Natural killer cell (primary cell): ENCODE measurements at regions not wholly inside any gene's neighbourhood (a gene's known extent, or its start where the extent isn't known, plus 50 kb on each side); places are given as distances from the start of the nearest gene placed in this dataset.

Experiments
- ATAC-seq, 3 donors: fragments of 150-1000 bp in 2 of 3; fragments of 200-7000 bp in 1 of 3; cut with Tn5 transposase; 1 replicate in 1 of 3; 2 replicates in 2 of 3; pipeline ENCODE4 v1.10.0; 2021; ENCODE audit warnings: mild to moderate bottlenecking in 2 of 3, moderate library complexity in 2 of 3
- DNase-seq, 2 donors: peaks; one replicate each; pipeline versions ENCODE4 v3.0.0 to v3.0.0-alpha.2; 2013 to 2021; ENCODE audit warnings: mixed read lengths in 1 of 2
- H3K27ac ChIP-seq: one replicate; pipeline ENCODE4 v1.5.1; 2013; ENCODE audit warnings: mild to moderate bottlenecking, low read length
- H3K27me3 ChIP-seq: one replicate; pipeline ENCODE4 v1.6.1; 2013; ENCODE audit warnings: low read length; ENCODE audit not compliant: control insufficient read depth, insufficient read depth
- H3K36me3 ChIP-seq: one replicate; pipeline ENCODE4 v1.6.1; 2013; ENCODE audit warnings: low read length; ENCODE audit not compliant: control insufficient read depth, insufficient read depth
- H3K4me1 ChIP-seq: one replicate; pipeline ENCODE4 v1.6.1; 2013; ENCODE audit warnings: low read length; ENCODE audit not compliant: control insufficient read depth, insufficient read depth
- H3K4me3 ChIP-seq: one replicate; pipeline ENCODE4 v1.5.1; 2013; ENCODE audit warnings: low read length
- H3K9me3 ChIP-seq: one replicate; pipeline ENCODE4 v1.6.1; 2013; ENCODE audit warnings: low read length; ENCODE audit not compliant: control insufficient read depth, insufficient read depth
- H3K27ac Mint-ChIP-seq, 2 donors: one replicate each; pipeline ENCODE4 v1.8.0; 2022; ENCODE audit warnings: mild to moderate bottlenecking in 2 of 2, mixed read lengths in 2 of 2, moderate library complexity in 1 of 2
- H3K27me3 Mint-ChIP-seq, 2 donors: one replicate each; pipeline ENCODE4 v1.8.0; 2022; ENCODE audit warnings: low read depth in 2 of 2, mixed read lengths in 2 of 2
- H3K36me3 Mint-ChIP-seq: one replicate; pipeline ENCODE4 v1.8.0; 2022; ENCODE audit warnings: mixed read lengths
- H3K4me1 Mint-ChIP-seq, 2 donors: one replicate each; pipeline ENCODE4 v1.8.0; 2022; ENCODE audit warnings: mixed read lengths in 2 of 2
- H3K4me3 Mint-ChIP-seq: one replicate; pipeline ENCODE4 v1.8.0; 2022; ENCODE audit warnings: mild to moderate bottlenecking, moderate library complexity, mixed read lengths
- H3K9me3 Mint-ChIP-seq, 2 donors: one replicate each; pipeline ENCODE4 v1.8.0; 2022; ENCODE audit warnings: mixed read lengths in 2 of 2
- WGBS: methylation state at CpG from one replicate; pipeline ENCODE4 v1.1.7; 2013; ENCODE audit warnings: missing lambda C conversion rate; ENCODE audit not compliant: insufficient coverage; 5-methylcytosine and 5-hydroxymethylcytosine counted together
- intact Hi-C: fragments of 100-400 bp; cut with micrococcal nuclease; formaldehyde crosslinking; loops from one replicate; pipeline ENCODE4 v1.14.2; 2022
- TF ChIP-seq, protein P1 (sequence below): fragments of 200-600 bp; IDR thresholded peaks from one replicate; pipeline ENCODE4 v1.8.0; 2022; ENCODE audit warnings: antibody characterized with exemption

- Mint-ChIP-seq H3K27ac (no peak overlapping the region), H3K27me3 (peaks cover 26 to 29% of the 10 kb centered on the region in 2 donors), H3K4me1 (no peaks in the 10 kb centered on the region), H3K36me3 (no peaks in the 10 kb centered on the region), H3K9me3 (no peaks in the 10 kb centered on the region), H3K4me3 (no peak overlapping the region)
- Histone ChIP-seq H3K9me3 (no peaks in the 10 kb centered on the region), H3K36me3 (no peaks in the 10 kb centered on the region), H3K27me3 (no peaks in the 10 kb centered on the region), H3K4me3 (no peak overlapping the region), H3K4me1 (no peaks in the 10 kb centered on the region), H3K27ac (no peak overlapping the region)
- TF ChIP-seq, protein P1, sequence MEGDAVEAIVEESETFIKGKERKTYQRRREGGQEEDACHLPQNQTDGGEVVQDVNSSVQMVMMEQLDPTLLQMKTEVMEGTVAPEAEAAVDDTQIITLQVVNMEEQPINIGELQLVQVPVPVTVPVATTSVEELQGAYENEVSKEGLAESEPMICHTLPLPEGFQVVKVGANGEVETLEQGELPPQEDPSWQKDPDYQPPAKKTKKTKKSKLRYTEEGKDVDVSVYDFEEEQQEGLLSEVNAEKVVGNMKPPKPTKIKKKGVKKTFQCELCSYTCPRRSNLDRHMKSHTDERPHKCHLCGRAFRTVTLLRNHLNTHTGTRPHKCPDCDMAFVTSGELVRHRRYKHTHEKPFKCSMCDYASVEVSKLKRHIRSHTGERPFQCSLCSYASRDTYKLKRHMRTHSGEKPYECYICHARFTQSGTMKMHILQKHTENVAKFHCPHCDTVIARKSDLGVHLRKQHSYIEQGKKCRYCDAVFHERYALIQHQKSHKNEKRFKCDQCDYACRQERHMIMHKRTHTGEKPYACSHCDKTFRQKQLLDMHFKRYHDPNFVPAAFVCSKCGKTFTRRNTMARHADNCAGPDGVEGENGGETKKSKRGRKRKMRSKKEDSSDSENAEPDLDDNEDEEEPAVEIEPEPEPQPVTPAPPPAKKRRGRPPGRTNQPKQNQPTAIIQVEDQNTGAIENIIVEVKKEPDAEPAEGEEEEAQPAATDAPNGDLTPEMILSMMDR, result no peak
- 89% methylated on average over 4 of the region's 4 CpGs for WGBS
- intact Hi-C loops, result no loop called here
- no peak for DNase-seq
- no peak for ATAC-seq
Observed at GRCh38 chr22:27315833-27316232, 485.7 kb downstream of the MN1 start.

DNA sequence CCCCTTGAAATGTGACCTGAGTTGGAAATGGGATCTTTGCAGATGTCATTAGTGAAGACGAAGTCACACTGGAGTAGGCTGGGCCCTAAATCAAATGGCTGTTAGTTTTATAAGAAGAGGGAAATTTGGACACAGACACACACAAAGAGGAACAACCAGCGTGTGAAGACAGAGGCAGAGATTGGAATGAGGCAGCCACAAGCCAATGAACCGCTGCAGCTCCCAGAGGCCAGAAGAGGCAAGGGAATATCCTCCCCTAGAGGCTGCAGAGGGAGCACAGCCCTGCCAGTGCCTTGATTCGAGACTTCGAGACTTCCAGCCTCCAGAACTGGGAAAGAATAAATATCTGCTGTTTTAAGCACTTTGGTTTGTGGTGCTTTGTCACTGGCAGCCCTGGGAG, 484.5 kb downstream of the MN1 start:
- H3K36me3 Mint-ChIP-seq, result no peaks in the 10 kb centered on the region
- intact Hi-C loops, result no loop called here
- no peaks in the 10 kb centered on the region for H3K36me3 ChIP-seq
- no peaks in the 10 kb centered on the region for H3K4me1 Mint-ChIP-seq
- H3K9me3 ChIP-seq, result no peaks in the 10 kb centered on the region
- H3K4me3 Mint-ChIP-seq, result no peak overlapping the region
- H3K27ac ChIP-seq, result no peak overlapping the region
- H3K9me3 Mint-ChIP-seq, result no peaks in the 10 kb centered on the region
- peaks cover 28 to 34% of the 10 kb centered on the region in 2 donors for H3K27me3 Mint-ChIP-seq
- no peak for ATAC-seq
- DNase-seq, result no peak
- H3K27me3 ChIP-seq, result no peaks in the 10 kb centered on the region
- H3K4me1 ChIP-seq, result no peaks in the 10 kb centered on the region
- no peak overlapping the region for H3K27ac Mint-ChIP-seq
- TF ChIP-seq, protein P1, result no peak
- no peak overlapping the region for H3K4me3 ChIP-seq
- 80% methylated on average over 5 of the region's 5 CpGs for WGBS

DNA sequence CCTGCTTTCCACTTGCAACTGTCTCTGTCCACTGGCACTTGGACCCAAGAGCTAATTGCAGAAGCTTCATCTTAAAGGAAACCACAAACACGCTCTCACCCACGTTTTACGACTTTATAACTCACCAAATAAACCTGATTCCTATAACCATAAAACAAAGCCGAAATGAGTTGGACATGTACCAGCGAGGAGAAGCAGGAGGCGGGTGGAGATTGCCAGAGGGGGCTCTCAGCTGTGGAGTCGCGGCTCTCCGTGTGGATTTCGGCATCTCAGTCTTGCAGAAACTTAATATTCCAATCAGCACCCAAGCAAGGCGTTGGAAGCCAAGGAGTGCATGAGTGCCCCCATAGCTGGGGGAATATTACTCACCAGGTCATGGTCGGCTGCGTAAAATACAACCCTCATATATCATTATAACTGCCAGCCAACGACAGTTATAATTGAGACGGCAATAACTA, 483.6 kb downstream of the MN1 start:
- 25% methylated on average over 12 of the region's 15 CpGs for WGBS

DNA sequence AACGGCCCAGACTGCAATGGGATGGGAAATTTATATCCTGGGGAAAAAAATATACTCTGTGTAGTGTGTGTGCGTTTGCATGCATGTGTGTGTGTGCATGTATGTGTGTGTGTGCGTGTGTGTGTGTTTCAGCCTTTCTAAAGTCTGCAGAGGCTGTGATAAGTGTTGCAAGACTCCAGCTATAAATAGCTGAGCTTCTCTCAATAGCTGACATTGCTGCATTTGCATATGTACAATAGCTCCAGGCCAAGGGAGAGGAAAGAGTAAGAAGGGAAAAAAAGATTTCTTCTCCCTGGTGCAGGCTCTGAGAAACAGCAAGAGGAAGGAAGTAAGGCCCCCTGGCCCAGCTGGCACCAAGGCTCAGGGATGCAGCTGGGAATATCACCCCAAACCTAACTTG, 483.0 kb downstream of the MN1 start:
- TF ChIP-seq, protein P1, result no peak
- intact Hi-C loops, result no loop called here
- Histone ChIP-seq H3K9me3 (no peaks in the 10 kb centered on the region), H3K36me3 (no peaks in the 10 kb centered on the region), H3K4me1 (no peaks in the 10 kb centered on the region), H3K4me3 (no peak overlapping the region), H3K27me3 (no peaks in the 10 kb centered on the region), H3K27ac (no peak overlapping the region)
- DNase-seq (no peak), ATAC-seq (no peak)
- Mint-ChIP-seq H3K9me3 (no peaks in the 10 kb centered on the region), H3K4me3 (no peak overlapping the region), H3K4me1 (no peaks in the 10 kb centered on the region), H3K27me3 (peaks cover 34 to 46% of the 10 kb centered on the region in 2 donors), H3K27ac (no peak overlapping the region), H3K36me3 (no peaks in the 10 kb centered on the region)
- 4% methylated on average over 3 of the region's 3 CpGs for WGBS

More for the DNA sequence above, 483.6 kb downstream of the MN1 start:
- Mint-ChIP-seq H3K27me3 (peaks cover 34 to 43% of the 10 kb centered on the region in 2 donors), H3K36me3 (no peaks in the 10 kb centered on the region), H3K4me3 (no peak overlapping the region), H3K27ac (no peak overlapping the region), H3K4me1 (no peaks in the 10 kb centered on the region), H3K9me3 (no peaks in the 10 kb centered on the region)
- ATAC-seq (no peak), DNase-seq (no peak)
- Histone ChIP-seq H3K27ac (no peak overlapping the region), H3K4me3 (no peak overlapping the region), H3K4me1 (no peaks in the 10 kb centered on the region), H3K9me3 (no peaks in the 10 kb centered on the region), H3K27me3 (no peaks in the 10 kb centered on the region), H3K36me3 (no peaks in the 10 kb centered on the region)
- TF ChIP-seq, protein P1, result no peak
- intact Hi-C loops, result no loop called here
